CD4-positive, alpha-beta T cell (primary cell): ENCODE measurements at regions not wholly inside any gene's neighbourhood (a gene's known extent, or its start where the extent isn't known, plus 50 kb on each side); places are given as distances from the start of the nearest gene placed in this dataset.

ENCODE experiments used
- ATAC-seq: fragments of 200-7000 bp; cut with Tn5 transposase; one replicate; pipeline ENCODE4 v1.10.0; 2022; ENCODE audit warnings: mild to moderate bottlenecking; ENCODE audit not compliant: poor library complexity
- CTCF ChIA-PET: fragments of 350-600 bp; sonication (Branson Sonifier 250); formaldehyde crosslinking; loops from one replicate; lab custom pipeline; 2021; ENCODE audit warnings: antibody characterized with exemption, inconsistent platforms; lab: Charles Lee
- POLR2A ChIA-PET: fragments of 350-600 bp; sonication (Branson Sonifier 250); formaldehyde crosslinking; loops from one replicate; lab custom pipeline; 2021; ENCODE audit warnings: antibody characterized with exemption, inconsistent platforms; lab: Charles Lee
- DNase-seq, 14 experiments: peaks; one replicate each; pipeline ENCODE4 v3.0.0-alpha.2; 2013 to 2020; ENCODE audit warnings: mixed read lengths in 2 of 14
- H3K27ac ChIP-seq, 2 donors: one replicate each; pipeline versions ENCODE4 v1.5.1 to v1.7.0; 2013; ENCODE audit warnings: low read length in 2 of 2, low read depth in 1 of 2, mild to moderate bottlenecking in 1 of 2
- H3K27me3 ChIP-seq, 2 experiments: 1 replicate in 1 of 2; 2 replicates in 1 of 2; pipeline versions ENCODE4 v1.6.1 to v1.7.0; 2013; ENCODE audit warnings: low read length in 2 of 2, control low read depth in 1 of 2, mild to moderate bottlenecking in 1 of 2, moderate library complexity in 1 of 2; ENCODE audit not compliant: insufficient read depth in 2 of 2, control insufficient read depth in 1 of 2
- H3K36me3 ChIP-seq: one replicate; pipeline ENCODE4 v1.6.1; 2013; ENCODE audit warnings: low read length, control low read depth; ENCODE audit not compliant: insufficient read depth
- H3K4me1 ChIP-seq: one replicate; pipeline ENCODE4 v1.6.1; 2013; ENCODE audit warnings: low read length, control low read depth; ENCODE audit not compliant: insufficient read depth
- H3K4me3 ChIP-seq: one replicate; pipeline ENCODE4 v1.5.1; 2013; ENCODE audit warnings: mild to moderate bottlenecking, low read length, moderate library complexity
- H3K9me3 ChIP-seq, 2 experiments: 1 replicate in 1 of 2; 2 replicates in 1 of 2; pipeline versions ENCODE4 v1.6.1 to v1.7.0; 2013; ENCODE audit warnings: low read length in 2 of 2, mild to moderate bottlenecking in 2 of 2, control low read depth in 1 of 2, moderate library complexity in 1 of 2; ENCODE audit not compliant: control insufficient read depth in 1 of 2, insufficient read depth in 1 of 2
- H3K27ac Mint-ChIP-seq: one replicate; pipeline ENCODE4 v1.8.0; 2020; ENCODE audit warnings: mixed read lengths
- H3K27me3 Mint-ChIP-seq: one replicate; pipeline ENCODE4 v1.8.0; 2021; ENCODE audit warnings: mixed read lengths
- H3K36me3 Mint-ChIP-seq: one replicate; pipeline ENCODE4 v1.8.0; 2021; ENCODE audit warnings: low read depth, mixed read lengths
- H3K4me1 Mint-ChIP-seq: one replicate; pipeline ENCODE4 v1.8.0; 2021; ENCODE audit warnings: low read depth, mixed read lengths
- H3K4me3 Mint-ChIP-seq: one replicate; pipeline ENCODE4 v1.8.0; 2020; ENCODE audit warnings: mild to moderate bottlenecking, mixed read lengths
- H3K9me3 Mint-ChIP-seq: one replicate; pipeline ENCODE4 v1.8.0; 2020; ENCODE audit warnings: mixed read lengths
- intact Hi-C, 2 experiments: fragments of 100-400 bp; cut with DNase I in 1 of 2; cut with micrococcal nuclease in 1 of 2; formaldehyde crosslinking; loops; one replicate each; pipeline versions ENCODE4 v1.15.1 to v1.9.0; 2023 to 2025; cut with DNase I, micrococcal nuclease
- TF ChIP-seq, protein P1 (sequence below): fragments of 200-600 bp; IDR thresholded peaks from one replicate; pipeline ENCODE4 v1.8.0; 2022; ENCODE audit warnings: antibody characterized with exemption, mild to moderate bottlenecking

DNA sequence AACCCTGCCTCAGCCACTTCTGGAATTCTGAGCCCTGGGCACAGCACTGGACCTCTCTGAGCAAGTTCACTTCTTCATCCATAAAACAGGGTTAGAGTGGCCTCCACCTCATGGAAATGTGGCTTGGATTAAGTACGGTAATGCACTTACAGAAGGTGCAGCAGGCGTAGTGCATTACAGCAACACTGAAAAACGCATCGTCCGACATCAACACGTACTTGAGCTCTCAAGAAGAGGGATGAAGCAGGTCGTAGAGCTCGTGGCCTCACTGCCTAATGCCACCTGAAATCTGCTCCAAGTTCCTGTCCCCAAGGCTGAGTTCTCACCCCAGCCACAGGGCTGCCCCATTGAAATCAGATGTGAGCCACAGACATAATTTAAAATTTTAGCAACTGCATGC lies 650.1 kb downstream of the NPHP4 start:
- no peak for ATAC-seq
- Histone ChIP-seq H3K27me3 (no peaks in the 10 kb centered on the region), H3K9me3 (no peaks in the 10 kb centered on the region), H3K27ac (no peak overlapping the region), H3K36me3 (no peaks in the 10 kb centered on the region), H3K4me3 (no peak overlapping the region), H3K4me1 (peaks cover 9% of the 10 kb centered on the region)
- peaks cover 2% of the 10 kb centered on the region for H3K9me3 Mint-ChIP-seq
- no peak overlapping the region for H3K4me3 Mint-ChIP-seq
- DNase-seq = no peak
- no peaks in the 10 kb centered on the region for H3K27me3 Mint-ChIP-seq
- H3K27ac Mint-ChIP-seq = no peak overlapping the region
- intact Hi-C loops = no loop called here
- peaks cover 12% of the 10 kb centered on the region for H3K4me1 Mint-ChIP-seq
- no peaks in the 10 kb centered on the region for H3K36me3 Mint-ChIP-seq
- ChIA-PET CTCF (no interaction called here), POLR2A (no interaction called here)
- TF ChIP-seq, protein P1, sequence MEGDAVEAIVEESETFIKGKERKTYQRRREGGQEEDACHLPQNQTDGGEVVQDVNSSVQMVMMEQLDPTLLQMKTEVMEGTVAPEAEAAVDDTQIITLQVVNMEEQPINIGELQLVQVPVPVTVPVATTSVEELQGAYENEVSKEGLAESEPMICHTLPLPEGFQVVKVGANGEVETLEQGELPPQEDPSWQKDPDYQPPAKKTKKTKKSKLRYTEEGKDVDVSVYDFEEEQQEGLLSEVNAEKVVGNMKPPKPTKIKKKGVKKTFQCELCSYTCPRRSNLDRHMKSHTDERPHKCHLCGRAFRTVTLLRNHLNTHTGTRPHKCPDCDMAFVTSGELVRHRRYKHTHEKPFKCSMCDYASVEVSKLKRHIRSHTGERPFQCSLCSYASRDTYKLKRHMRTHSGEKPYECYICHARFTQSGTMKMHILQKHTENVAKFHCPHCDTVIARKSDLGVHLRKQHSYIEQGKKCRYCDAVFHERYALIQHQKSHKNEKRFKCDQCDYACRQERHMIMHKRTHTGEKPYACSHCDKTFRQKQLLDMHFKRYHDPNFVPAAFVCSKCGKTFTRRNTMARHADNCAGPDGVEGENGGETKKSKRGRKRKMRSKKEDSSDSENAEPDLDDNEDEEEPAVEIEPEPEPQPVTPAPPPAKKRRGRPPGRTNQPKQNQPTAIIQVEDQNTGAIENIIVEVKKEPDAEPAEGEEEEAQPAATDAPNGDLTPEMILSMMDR = no peak

DNA sequence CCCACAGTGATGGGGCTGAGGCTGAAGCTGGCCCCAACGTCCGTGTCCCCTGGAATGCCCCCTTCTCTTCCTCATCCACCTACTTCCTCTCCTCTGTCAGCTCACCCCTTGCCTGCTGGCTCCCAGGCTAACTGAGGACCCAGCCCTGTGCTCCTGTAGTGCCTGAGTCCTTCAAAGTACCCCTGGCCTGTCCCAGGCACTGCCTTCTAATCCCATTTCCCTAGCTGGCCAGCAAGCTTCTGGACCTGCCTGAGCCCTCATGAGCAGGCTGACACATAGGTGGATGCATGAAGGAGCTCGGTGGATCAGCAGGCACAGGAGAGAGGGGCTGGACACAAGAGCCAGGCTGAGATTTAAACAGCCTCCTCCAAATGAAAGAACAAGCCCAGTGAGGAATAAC lies 650.8 kb downstream of the NPHP4 start:
- intact Hi-C loops = no loop called here
- Histone ChIP-seq H3K9me3 (no peaks in the 10 kb centered on the region), H3K27ac (no peak overlapping the region), H3K4me1 (peaks cover 9% of the 10 kb centered on the region), H3K36me3 (no peaks in the 10 kb centered on the region), H3K4me3 (no peak overlapping the region), H3K27me3 (no peaks in the 10 kb centered on the region)
- H3K9me3 Mint-ChIP-seq = no peaks in the 10 kb centered on the region
- no peak overlapping the region for H3K4me3 Mint-ChIP-seq
- ATAC-seq (no peak), DNase-seq (no peak)
- POLR2A ChIA-PET = interaction anchor here (1.5 kb wide), 1 partner anchor 47 kb away, joined by 3 read pairs; no protein-coding TSS in a partner anchor
- CTCF ChIA-PET = no interaction called here
- no peak overlapping the region for H3K27ac Mint-ChIP-seq
- no peaks in the 10 kb centered on the region for H3K36me3 Mint-ChIP-seq
- peaks cover 16% of the 10 kb centered on the region for H3K4me1 Mint-ChIP-seq
- no peaks in the 10 kb centered on the region for H3K27me3 Mint-ChIP-seq
- TF ChIP-seq, protein P1 = no peak

DNA sequence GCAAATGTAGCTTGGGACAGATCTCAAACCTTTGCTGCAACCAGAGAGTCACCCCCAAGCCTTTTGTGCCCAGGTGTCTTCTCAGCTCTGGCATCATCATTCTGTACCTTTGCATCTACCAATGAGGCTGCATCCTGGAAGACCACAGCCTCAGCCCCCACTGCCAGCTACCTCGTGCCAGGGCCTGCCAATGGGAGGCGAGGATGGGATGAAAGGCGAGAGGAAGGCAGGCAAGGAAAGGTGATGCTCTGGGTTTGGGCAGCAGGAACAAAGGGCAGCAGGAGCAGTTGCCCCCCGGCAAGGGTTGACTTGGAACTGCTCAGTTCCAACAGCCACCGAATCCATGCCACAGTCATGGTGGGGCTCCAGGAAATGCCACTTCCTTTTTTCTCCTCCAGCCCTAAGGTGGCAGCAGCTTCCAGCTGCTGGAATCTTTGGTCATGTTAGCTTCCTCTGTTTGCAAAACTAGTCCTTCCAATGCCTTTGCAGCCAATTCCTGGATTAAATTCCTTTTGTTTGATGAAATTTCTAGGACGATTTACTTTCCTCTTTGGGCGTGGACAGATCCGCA lies 651.6 kb downstream of the NPHP4 start:
- intact Hi-C loops = no loop called here
- Histone ChIP-seq H3K9me3 (no peaks in the 10 kb centered on the region), H3K27me3 (no peaks in the 10 kb centered on the region), H3K27ac (no peak overlapping the region), H3K4me3 (no peak overlapping the region), H3K36me3 (no peaks in the 10 kb centered on the region), H3K4me1 (peaks cover 9% of the 10 kb centered on the region)
- TF ChIP-seq, protein P1 = no peak
- ChIA-PET CTCF (no interaction called here), POLR2A (interaction anchor here (1.5 kb wide), 1 partner anchor 48 kb away, joined by 3 read pairs; no protein-coding TSS in a partner anchor)
- Mint-ChIP-seq H3K27me3 (no peaks in the 10 kb centered on the region), H3K36me3 (no peaks in the 10 kb centered on the region), H3K9me3 (no peaks in the 10 kb centered on the region), H3K27ac (no peak overlapping the region), H3K4me3 (no peak overlapping the region), H3K4me1 (peaks cover 21% of the 10 kb centered on the region)
- no peak for ATAC-seq
- DNase-seq = no peak
